Kidney (tissue), 13 donors: ENCODE measurements at regions not wholly inside any gene's neighbourhood (a gene's known extent, or its start where the extent isn't known, plus 50 kb on each side); places are given as distances from the start of the nearest gene placed in this dataset.

Source experiments
- DNase-seq, 5 donors: peaks; one replicate each; pipeline ENCODE4 v3.0.0-alpha.2; 2013 to 2020
- FAIRE-seq: peaks from 2 replicates; lab custom pipeline; 2012; peaks lifted over from hg19 to GRCh38; lab: Jason Lieb, UNC
- H3K27ac ChIP-seq, 2 donors: one replicate each; pipeline ENCODE4 v1.7.0; 2013; ENCODE audit warnings: low read depth in 2 of 2, low read length in 2 of 2, inconsistent platforms in 1 of 2
- H3K27me3 ChIP-seq: one replicate; pipeline ENCODE4 v1.7.1; 2013; ENCODE audit warnings: low read length, inconsistent platforms; ENCODE audit not compliant: control insufficient read depth, insufficient read depth
- H3K36me3 ChIP-seq, 3 donors: one replicate each; pipeline versions ENCODE4 v1.7.0 to v1.7.1; 2013; ENCODE audit warnings: low read length in 3 of 3, control low read depth in 1 of 3, inconsistent platforms in 1 of 3; ENCODE audit not compliant: insufficient read depth in 3 of 3, control insufficient read depth in 2 of 3
- H3K4me1 ChIP-seq, 3 donors: one replicate each; pipeline versions ENCODE4 v1.7.0 to v1.7.1; 2013; ENCODE audit warnings: low read length in 3 of 3, inconsistent platforms in 1 of 3, low read depth in 1 of 3; ENCODE audit not compliant: control insufficient read depth in 2 of 3, insufficient read depth in 2 of 3
- H3K4me3 ChIP-seq, 3 donors: one replicate each; pipeline versions ENCODE4 v1.7.0 to v1.8.1; 2013; ENCODE audit warnings: low read length in 3 of 3, control low read depth in 1 of 3, inconsistent platforms in 1 of 3
- H3K9ac ChIP-seq, 3 donors: one replicate each; pipeline versions ENCODE4 v1.7.0 to v1.7.1; 2013; ENCODE audit warnings: low read length in 3 of 3, control low read depth in 1 of 3, inconsistent platforms in 1 of 3
- H3K9me3 ChIP-seq, 3 donors: one replicate each; pipeline versions ENCODE4 v1.7.0 to v1.7.1; 2013; ENCODE audit warnings: low read length in 3 of 3, control low read depth in 1 of 3, inconsistent platforms in 1 of 3; ENCODE audit not compliant: control insufficient read depth in 2 of 3, insufficient read depth in 1 of 3
- intact Hi-C: fragments of 100-400 bp; cut with DNase I; formaldehyde crosslinking; loops from one replicate; pipeline ENCODE4 v1.11.1; 2022
- TF ChIP-seq, protein P1 (sequence below): IDR thresholded peaks from 3 replicates; pipeline ENCODE4 v1.5.1; 2012; ENCODE audit warnings: mild to moderate bottlenecking, moderate library complexity, borderline replicate concordance; ENCODE audit not compliant: insufficient read depth; ENCODE audit errors: extremely low read depth
- donor health status: control.
- donor health status: control.
- donor health status: control.
- donor health status: control.
- donor health status: control.
- donor health status: DM: yes; HTN: yes; CAD: no.
- donor health status: Normal renal cell carcinoma (clear cell type).

DNA sequence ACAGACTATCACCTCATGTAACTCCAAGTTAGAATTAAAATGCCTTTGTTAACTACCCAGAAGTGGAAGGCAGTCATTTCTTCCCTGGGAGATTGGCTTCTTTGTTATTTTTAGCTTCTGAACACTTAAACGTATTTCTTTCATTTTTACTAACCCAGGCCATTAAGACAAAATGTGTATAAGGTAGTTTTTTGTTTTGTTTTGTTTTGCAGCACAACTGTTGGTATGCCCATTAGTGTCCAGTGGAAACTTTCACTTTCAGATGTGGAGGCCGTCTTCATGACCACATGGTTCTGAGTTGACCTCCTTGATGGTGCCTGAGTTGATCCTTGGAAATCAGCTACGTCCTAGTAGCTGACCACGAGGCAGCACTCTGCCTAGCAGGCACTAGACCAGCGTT lies 264.6 kb upstream of the ZNF608 start:
- no peak for FAIRE-seq
- no peaks in the 10 kb centered on the region for H3K36me3 ChIP-seq
- intact Hi-C loops: no loop called here
- TF ChIP-seq, protein P1, sequence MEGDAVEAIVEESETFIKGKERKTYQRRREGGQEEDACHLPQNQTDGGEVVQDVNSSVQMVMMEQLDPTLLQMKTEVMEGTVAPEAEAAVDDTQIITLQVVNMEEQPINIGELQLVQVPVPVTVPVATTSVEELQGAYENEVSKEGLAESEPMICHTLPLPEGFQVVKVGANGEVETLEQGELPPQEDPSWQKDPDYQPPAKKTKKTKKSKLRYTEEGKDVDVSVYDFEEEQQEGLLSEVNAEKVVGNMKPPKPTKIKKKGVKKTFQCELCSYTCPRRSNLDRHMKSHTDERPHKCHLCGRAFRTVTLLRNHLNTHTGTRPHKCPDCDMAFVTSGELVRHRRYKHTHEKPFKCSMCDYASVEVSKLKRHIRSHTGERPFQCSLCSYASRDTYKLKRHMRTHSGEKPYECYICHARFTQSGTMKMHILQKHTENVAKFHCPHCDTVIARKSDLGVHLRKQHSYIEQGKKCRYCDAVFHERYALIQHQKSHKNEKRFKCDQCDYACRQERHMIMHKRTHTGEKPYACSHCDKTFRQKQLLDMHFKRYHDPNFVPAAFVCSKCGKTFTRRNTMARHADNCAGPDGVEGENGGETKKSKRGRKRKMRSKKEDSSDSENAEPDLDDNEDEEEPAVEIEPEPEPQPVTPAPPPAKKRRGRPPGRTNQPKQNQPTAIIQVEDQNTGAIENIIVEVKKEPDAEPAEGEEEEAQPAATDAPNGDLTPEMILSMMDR: no peak
- DNase-seq: no peak
- no peaks in the 10 kb centered on the region for H3K9me3 ChIP-seq
- no peaks in the 10 kb centered on the region for H3K27me3 ChIP-seq
- H3K9ac ChIP-seq: no peak overlapping the region
- peaks cover 0 to 18% (median 5%) of the 10 kb centered on the region in 3 donors for H3K4me1 ChIP-seq
- peak overlapping the region in 2 of 3 donors; percentile 14 to 21 for H3K4me3 ChIP-seq
- H3K27ac ChIP-seq: no peak overlapping the region

DNA sequence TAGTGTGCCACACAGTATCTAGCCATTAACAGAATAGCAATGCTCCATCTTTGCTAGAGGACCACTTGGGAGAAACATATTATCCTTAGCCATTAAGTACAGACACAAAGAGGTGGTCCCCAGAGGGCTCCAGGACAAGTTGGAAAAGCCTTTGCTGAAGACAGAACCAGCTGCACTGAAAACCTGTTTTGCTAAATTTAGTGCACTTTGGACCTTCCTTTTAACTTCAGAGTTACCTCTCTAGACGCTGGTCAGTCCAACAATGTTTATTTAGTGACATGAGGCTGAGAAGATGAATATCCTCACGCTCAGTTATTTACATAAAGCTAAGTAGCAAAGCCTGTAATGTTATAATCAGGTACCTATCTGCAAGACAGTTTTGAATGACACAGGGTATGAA lies 265.0 kb upstream of the ZNF608 start:
- no peak overlapping the region for H3K9ac ChIP-seq
- TF ChIP-seq, protein P1: no peak
- intact Hi-C loops: no loop called here
- peaks cover 0 to 18% (median 5%) of the 10 kb centered on the region in 3 donors for H3K4me1 ChIP-seq
- no peaks in the 10 kb centered on the region for H3K9me3 ChIP-seq
- peak overlapping the region in 2 of 3 donors; percentile 14 to 21 for H3K4me3 ChIP-seq
- FAIRE-seq (no peak), DNase-seq (no peak)
- H3K27me3 ChIP-seq: no peaks in the 10 kb centered on the region
- H3K36me3 ChIP-seq: no peaks in the 10 kb centered on the region
- H3K27ac ChIP-seq: no peak overlapping the region

DNA sequence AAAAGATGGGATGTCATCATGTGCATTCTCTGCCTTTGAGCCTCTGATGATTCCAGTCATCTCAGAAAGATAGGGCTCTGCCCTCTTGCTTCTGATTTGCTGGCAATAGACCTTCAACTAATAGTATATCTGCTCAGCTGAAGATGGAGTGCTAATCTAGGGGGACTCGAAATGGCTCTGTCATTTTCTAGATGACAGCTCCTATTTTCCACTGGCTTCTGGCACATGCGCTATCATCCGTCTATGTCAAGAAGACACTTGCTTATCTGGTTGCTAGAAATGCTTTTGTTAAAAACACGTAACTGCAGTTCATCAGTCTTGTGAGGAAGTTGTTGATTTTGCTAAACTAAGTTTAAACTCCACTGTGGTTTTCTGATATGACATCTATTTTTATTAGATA lies 265.5 kb upstream of the ZNF608 start:
- intact Hi-C loops: no loop called here
- no peak overlapping the region for H3K27ac ChIP-seq
- no peaks in the 10 kb centered on the region for H3K9me3 ChIP-seq
- TF ChIP-seq, protein P1: no peak
- DNase-seq (no peak), FAIRE-seq (no peak)
- no peaks in the 10 kb centered on the region for H3K27me3 ChIP-seq
- H3K4me1 ChIP-seq: peaks cover 0 to 18% (median 5%) of the 10 kb centered on the region in 3 donors
- no peaks in the 10 kb centered on the region for H3K36me3 ChIP-seq
- no peak overlapping the region for H3K9ac ChIP-seq
- no peak overlapping the region for H3K4me3 ChIP-seq
